ENCODE measurements at regions not wholly inside any gene's neighbourhood (a gene's known extent, or its start where the extent isn't known, plus 50 kb on each side); places are given as distances from the start of the nearest gene placed in this dataset.

DNA sequence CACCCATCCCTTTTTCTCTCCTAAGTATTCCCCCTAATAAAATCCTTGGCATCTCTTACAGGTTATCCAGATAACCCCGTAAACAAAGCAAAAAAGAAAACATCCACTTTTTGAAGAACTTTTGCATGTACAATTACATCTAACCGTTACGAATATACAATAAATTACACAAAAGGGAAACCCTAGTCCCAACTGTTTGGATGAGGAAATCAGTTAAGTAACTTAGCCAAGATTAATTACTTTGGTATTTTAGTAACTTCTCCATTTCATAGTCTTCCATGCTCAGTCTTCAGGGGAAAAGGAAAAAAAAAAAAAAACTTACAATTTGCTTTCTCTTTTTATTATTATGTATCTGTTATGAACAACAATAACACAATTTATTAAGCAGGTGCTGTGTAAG lies 212.9 kb downstream of the ACTL7B start:
- Histone ChIP-seq H3K9me3 (replicated peaks in 1 of 2; ENCODE audit: control insufficient read depth in 1 of 2, insufficient read depth in 1 of 2, low read length in 2 of 2) (no peaks in the 10 kb centered on the region), H4K20me1 (ENCODE audit: insufficient read depth, low read length) (no peaks in the 10 kb centered on the region), H2AFZ (ENCODE audit: insufficient read depth, low read depth, low read length, poor library complexity, severe bottlenecking) (no peak overlapping the region), H3K9ac (ENCODE audit: insufficient read depth, low read length, poor library complexity, severe bottlenecking) (no peak overlapping the region), H3K79me2 (ENCODE audit: insufficient read depth, low read length) (no peaks in the 10 kb centered on the region), H3K27ac (ENCODE audit: low read depth in 1 of 2, low read length in 2 of 2) (peak overlapping the region in 1 of 2 donors; percentile 46), H3K27me3 (ENCODE audit: control insufficient read depth in 2 of 2, insufficient read depth in 2 of 2, low read length in 2 of 2) (no peaks in the 10 kb centered on the region), H3K4me2 (replicated peaks; ENCODE audit: extremely low read depth, low read length, poor library complexity, severe bottlenecking) (peak overlapping the region; percentile 53), H3K36me3 (replicated peaks in 1 of 2; ENCODE audit: control insufficient read depth in 1 of 2, insufficient read depth in 2 of 2, low read length in 2 of 2) (no peaks in the 10 kb centered on the region), H3K4me3 (replicated peaks in 1 of 3; ENCODE audit: low read depth in 2 of 3, low read length in 3 of 3) (peak overlapping the region in 1 of 3 experiments; percentile 26), H3K4me1 (ENCODE audit: control insufficient read depth in 1 of 2, insufficient read depth in 2 of 2, low read length in 2 of 2) (peaks cover 43 to 59% of the 10 kb centered on the region in 2 donors)
- Mint-ChIP-seq H3K4me3 (peak overlapping the region in 1 of 2 donors; percentile 52), H3K36me3 (no peaks in the 10 kb centered on the region), H3K27ac (peak overlapping the region; percentile 24 to 95 (median 85)), H3K9me3 (peaks cover 0 to 5% (median 4%) of the 10 kb centered on the region in 7 donors), H3K4me1 (peaks cover 64% of the 10 kb centered on the region), H3K27me3 (ENCODE audit: low read depth in 3 of 3) (peaks cover 0 to 3% (median 3%) of the 10 kb centered on the region in 3 donors)
- peak in 2 of 3 donors; percentile 37 to 57 for DNase-seq
- whole genome bisulfite sequencing (ENCODE audit: insufficient coverage), result no CpG with 5 or more reads among the region's 3 CpGs
- intact Hi-C loops (cut with micrococcal nuclease), result no loop called here
- no peak for TF ChIP-seq CTCF (IDR thresholded peaks at IDR 0.05)

DNA sequence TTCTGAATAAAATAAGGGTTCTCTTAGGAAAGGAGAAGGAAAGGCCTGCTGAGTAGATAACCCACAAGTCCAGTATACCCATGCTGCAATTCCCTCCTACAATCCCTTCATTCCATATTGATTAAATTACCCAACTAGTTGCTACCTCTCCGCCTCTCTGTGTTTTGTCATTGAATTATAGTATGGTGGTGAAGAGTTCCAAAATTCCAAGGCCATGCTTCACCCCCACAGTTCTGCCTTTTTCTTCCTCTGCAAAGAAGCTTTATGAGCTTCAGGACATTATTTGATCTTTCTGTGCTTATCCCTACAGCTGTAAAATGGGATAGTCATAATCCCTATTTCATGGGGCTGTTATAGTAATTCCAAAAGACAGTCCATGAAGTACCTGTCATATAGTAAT lies 215.6 kb downstream of the ACTL7B start:
- Mint-ChIP-seq H3K4me1 (peaks cover 76% of the 10 kb centered on the region), H3K9me3 (peaks cover 0 to 5% (median 4%) of the 10 kb centered on the region in 7 donors), H3K4me3 (no peak overlapping the region), H3K27me3 (ENCODE audit: low read depth in 3 of 3) (peaks cover 0 to 4% (median 3%) of the 10 kb centered on the region in 3 donors), H3K36me3 (no peaks in the 10 kb centered on the region), H3K27ac (peak overlapping the region in 3 of 7 donors; percentile 46 to 68 (median 57))
- H4K20me1 ChIP-seq (ENCODE audit: insufficient read depth, low read length), result no peaks in the 10 kb centered on the region
- H3K9me3 ChIP-seq (replicated peaks in 1 of 2; ENCODE audit: control insufficient read depth in 1 of 2, insufficient read depth in 1 of 2, low read length in 2 of 2), result no peaks in the 10 kb centered on the region
- intact Hi-C loops (cut with micrococcal nuclease), result no loop called here
- H3K4me3 ChIP-seq (replicated peaks in 1 of 3; ENCODE audit: low read depth in 2 of 3, low read length in 3 of 3), result no peak overlapping the region
- H3K27ac ChIP-seq (ENCODE audit: low read depth in 1 of 2, low read length in 2 of 2), result no peak overlapping the region
- no CpG with 5 or more reads among the region's 1 CpG for WGBS (ENCODE audit: insufficient coverage)
- H3K9ac ChIP-seq (ENCODE audit: insufficient read depth, low read length, poor library complexity, severe bottlenecking), result no peak overlapping the region
- H2AFZ ChIP-seq (ENCODE audit: insufficient read depth, low read depth, low read length, poor library complexity, severe bottlenecking), result peak overlapping the region; percentile 24
- H3K4me2 ChIP-seq (replicated peaks; ENCODE audit: extremely low read depth, low read length, poor library complexity, severe bottlenecking), result no peak overlapping the region
- no peaks in the 10 kb centered on the region for H3K79me2 ChIP-seq (ENCODE audit: insufficient read depth, low read length)
- H3K36me3 ChIP-seq (replicated peaks in 1 of 2; ENCODE audit: control insufficient read depth in 1 of 2, insufficient read depth in 2 of 2, low read length in 2 of 2), result no peaks in the 10 kb centered on the region
- no peaks in the 10 kb centered on the region for H3K27me3 ChIP-seq (ENCODE audit: control insufficient read depth in 2 of 2, insufficient read depth in 2 of 2, low read length in 2 of 2)
- no peak for DNase-seq
- peaks cover 47 to 72% of the 10 kb centered on the region in 2 donors for H3K4me1 ChIP-seq (ENCODE audit: control insufficient read depth in 1 of 2, insufficient read depth in 2 of 2, low read length in 2 of 2)
- no peak for TF ChIP-seq CTCF (IDR thresholded peaks at IDR 0.05)

All from CD14-positive monocyte (primary cell).